ENCODE measurements at regions not wholly inside any gene's neighbourhood (a gene's known extent, or its start where the extent isn't known, plus 50 kb on each side); places are given as distances from the start of the nearest gene placed in this dataset.
"Not testable (repeated sequence)": the region's sequence is repeated elsewhere in the genome, so short reads cannot be mapped to it uniquely, and the experiment has no call there.

GRCh38 chr6:8846680-8847079 is 411.3 kb upstream of the SLC35B3 start:
- not testable (repeated sequence) for DNase-seq

- DNase-seq: no peak
Measured at GRCh38 chr6:8845690-8846089, 410.3 kb upstream of the SLC35B3 start.

- no peak for DNase-seq
Measured at GRCh38 chr6:8844968-8845367, 409.6 kb upstream of the SLC35B3 start.

- DNase-seq: no peak
Measured at GRCh38 chr6:8839626-8840025, 404.3 kb upstream of the SLC35B3 start.

- DNase-seq: no peak
Measured at GRCh38 chr6:8837343-8837742, 402.0 kb upstream of the SLC35B3 start.

- DNase-seq: not testable (repeated sequence)
Measured at GRCh38 chr6:8832695-8833094, 397.4 kb upstream of the SLC35B3 start.

- DNase-seq: no peak
Measured at GRCh38 chr6:8831366-8832152, 396.2 kb upstream of the SLC35B3 start.

- no peak for DNase-seq
Measured at GRCh38 chr6:8830794-8831193, 395.4 kb upstream of the SLC35B3 start.

DNA sequence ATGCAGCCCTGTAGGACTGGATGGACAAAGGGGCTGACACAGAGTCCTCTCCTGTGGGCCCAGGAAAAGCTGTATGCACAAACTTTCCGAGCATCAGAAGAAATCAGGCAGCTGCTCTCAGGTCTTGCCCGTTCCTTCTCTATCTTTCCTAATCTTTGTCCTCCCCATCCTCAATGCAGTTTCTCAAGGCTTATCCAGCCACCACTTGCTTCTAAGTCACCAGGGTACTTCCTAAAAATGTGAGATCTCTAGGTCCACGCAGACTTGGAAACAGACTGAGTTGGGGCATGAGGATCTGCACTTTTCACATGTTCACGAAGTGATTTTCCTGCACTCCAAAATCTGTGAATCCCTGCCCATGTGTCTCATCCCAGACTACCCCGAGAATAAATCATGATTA is 394.5 kb upstream of the SLC35B3 start:
- no peak for DNase-seq

GRCh38 chr6:8829296-8829695 is 394.0 kb upstream of the SLC35B3 start:
- no peak for DNase-seq

DNA sequence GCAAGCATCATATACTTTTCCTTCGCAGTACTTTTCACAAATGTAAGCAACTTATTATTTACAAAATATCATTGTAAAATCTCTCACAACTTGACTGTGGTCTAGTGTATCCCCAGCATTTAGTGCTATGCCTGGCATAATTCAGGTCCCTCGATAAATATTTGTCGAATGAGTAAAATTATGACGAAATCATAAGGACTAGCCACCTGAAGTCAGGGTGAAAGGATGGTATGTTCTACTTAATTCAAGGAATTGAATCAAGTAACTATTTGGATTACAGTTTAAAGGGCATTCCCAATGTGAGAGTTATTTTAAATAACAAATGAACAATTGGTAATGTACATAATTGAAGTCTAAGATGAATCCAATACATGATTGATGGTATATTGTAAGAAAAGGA is 393.0 kb upstream of the SLC35B3 start:
- DNase-seq: no peak

DNA sequence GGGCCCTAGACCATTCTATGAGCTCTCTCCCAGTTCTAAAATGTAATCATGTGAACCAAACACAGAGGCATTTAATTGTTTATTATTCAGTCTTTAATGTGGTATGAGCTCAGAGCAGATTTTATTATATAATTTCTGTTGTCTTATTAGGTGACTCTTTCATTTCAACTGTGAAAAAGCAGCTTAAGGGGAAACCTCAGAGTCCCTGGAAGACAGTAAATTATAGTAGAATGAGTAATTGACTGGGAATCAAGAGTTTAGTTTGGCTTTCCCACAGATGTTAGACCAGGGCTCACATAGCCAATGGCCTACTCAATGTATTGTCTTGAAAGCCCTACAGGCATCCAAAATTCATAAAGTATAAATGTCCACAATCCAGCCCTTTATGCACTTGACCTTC is 390.4 kb upstream of the SLC35B3 start:
- no peak for DNase-seq

DNA sequence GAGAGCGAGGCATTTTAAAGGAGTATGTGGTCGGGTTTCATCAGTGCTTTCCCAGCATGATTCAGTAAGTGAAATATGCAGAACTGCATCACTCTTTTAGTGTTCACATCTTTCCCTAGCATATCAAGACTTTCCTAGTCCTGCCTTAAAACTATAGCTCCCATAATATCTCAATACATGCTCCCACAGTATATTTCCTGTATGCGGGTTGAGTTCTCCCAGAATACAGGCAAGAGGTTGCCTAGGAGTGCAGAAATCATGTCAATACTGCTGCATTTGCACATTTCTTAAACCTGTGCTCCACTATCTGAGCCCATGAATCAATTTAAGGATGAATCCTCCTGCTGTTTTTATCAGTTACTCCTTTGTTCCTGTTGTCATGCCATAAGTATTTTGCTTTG is 386.6 kb upstream of the SLC35B3 start:
- no peak for DNase-seq

DNA sequence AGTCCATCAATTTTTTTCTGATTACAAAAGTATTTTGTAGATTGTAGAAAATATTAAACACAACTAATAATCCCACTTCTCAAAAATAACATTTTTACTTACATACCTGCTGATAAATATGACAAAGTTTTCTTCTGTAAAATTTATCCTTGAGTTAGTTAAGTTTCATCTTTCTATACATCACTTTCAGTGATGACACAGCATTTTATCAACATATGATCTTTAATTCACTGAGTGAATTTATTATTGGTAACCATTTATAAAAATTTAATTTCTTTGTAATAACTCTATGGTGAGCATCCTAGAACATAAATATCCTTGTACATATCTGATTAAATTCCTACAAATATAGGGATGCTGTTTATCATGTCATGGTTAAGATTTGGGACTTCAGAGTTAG is 385.0 kb upstream of the SLC35B3 start:
- DNase-seq: no peak

DNA sequence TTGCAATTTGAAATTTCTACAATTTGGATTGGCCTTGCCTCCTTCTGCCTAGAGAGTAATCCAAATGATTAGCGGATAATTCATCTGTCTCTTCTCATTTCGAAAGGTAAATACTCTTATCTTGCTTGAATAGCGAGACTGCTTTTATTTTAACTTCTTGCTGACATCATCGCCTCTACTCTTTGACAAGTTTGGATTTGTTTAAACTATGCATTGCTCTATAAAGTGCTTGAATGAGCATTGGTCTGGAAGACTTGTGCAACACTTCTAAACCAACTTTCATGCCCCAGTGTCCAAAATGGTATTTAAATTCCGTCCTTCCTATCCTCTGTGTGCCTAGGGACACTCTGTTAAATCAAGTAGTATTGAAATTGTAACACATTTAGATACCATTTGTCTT is 384.1 kb upstream of the SLC35B3 start:
- no peak for DNase-seq

DNA sequence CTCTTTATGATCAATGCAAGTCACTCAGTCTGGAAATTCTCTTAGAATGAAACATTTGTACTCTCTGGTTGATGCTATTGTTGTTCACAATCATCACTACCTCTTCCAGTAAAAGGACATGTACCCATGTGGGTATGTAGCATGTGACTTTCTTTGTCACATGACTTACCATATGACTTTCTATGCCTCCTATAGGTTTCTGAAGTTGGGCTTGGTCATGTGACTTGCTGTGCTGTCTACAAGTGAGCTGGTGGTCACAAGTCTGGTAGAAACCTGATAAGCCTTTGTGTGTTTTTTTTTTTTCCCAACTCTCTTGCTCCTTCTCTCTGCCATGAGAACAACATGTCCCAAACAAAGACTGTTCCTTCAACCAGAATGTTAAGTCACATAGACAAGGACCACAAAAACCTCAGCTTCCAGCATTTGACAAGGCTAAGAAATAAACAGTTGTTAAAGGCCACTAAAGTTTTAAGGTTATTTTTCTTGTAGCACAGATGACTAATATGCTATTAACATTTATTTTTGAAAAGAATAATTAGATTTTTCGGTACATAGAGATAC is 379.2 kb upstream of the SLC35B3 start:
- no peak for DNase-seq

GRCh38 chr6:8810325-8810724 is 375.0 kb upstream of the SLC35B3 start:
- DNase-seq: no peak

- DNase-seq: no peak
Measured at GRCh38 chr6:8809662-8810061, 374.3 kb upstream of the SLC35B3 start.

- DNase-seq: no peak
Measured at GRCh38 chr6:8803181-8803760, 367.9 kb upstream of the SLC35B3 start.

DNA sequence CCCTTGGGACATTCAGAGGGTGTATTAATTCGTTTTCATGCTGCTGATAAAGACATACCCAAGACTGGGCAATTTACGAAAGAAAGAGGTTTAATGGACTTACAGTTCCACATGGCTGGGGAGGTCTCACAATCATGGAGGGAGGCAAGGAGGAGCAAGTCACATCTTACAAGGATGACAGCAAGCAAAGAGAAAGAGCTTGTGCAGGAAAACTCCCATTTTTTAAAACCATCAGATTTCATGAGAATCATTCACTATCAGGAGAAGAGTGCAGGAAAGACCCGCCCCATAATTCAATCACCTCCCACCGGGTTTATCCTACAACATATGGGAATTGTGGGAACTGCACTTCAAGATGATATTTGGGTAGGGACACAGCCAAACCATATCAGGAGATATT is 367.1 kb upstream of the SLC35B3 start:
- DNase-seq: not testable (repeated sequence)

DNA sequence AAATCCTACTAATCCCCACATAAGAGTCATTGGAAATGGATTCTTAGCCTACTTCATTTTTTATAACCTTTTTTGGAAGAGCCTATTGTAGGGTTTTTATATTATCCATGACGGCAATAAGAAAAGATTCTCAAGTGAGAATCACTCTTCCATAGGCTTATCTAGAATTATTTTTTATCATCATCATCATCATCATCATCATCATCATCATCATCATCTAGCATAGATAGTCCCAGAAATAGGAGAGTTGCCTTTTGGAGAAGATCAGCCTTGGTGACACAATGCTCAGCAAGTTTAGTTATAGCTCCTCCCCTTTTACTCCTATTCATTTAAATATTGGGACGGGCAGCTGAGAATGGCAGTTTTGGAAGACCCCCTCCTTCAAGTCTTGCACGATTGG is 359.1 kb upstream of the SLC35B3 start:
- DNase-seq: no peak

DNA sequence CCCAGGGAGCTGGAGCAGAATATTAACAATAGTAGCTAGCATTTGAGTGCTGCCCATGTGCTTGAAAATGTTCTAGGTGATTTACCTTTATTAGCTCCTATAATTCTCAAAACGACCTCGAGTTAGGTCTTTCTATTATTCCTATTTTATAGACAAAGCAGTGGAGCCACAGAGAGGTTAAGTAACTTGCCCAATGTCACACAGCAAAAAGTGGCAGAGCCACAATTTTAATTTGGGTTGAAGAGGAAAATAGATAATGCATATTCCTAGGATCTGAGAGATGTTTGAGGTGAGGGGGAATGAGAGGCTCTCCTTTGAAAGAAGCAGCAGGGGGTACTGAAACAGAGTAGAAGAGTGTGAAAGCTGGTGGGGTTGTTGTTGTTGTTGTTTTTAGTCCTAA is 354.5 kb upstream of the SLC35B3 start:
- DNase-seq: no peak

DNA sequence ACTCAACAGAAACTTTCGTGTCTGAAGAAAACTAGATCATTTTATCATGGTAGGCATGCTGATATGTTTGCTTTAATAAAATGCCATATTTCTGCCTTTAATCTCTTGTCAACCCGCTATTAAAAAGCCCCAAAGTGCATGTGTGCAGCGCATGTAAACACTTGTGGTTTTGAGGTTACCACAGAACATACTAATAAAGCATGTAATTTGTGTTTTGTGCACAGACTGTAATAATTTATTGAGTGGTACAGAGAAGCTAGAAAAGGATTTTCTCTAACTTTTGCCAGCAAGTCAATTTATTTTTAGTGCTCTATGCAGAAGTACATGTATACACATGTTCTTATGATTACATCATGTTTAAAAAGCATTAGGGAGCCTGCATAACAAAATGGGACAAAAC is 349.9 kb upstream of the SLC35B3 start:
- DNase-seq: no peak

DNA sequence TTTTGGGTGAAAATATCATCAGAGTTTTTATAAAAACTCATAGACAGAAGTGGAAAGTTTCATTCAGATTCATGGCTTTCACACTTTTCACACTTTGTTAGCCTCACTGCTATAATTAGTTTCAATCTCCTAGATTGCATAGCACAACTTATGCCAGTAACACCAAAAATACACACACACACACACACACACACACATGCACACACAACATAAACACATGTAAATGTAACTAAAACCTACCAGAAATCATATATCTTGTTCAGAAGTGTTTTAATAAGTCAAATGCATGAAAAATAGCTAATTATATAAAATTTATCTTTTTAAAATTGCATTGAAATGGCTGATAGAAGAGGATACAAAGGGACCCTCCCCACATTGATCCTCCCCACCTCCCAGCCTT is 347.8 kb upstream of the SLC35B3 start:
- no peak for DNase-seq

DNA sequence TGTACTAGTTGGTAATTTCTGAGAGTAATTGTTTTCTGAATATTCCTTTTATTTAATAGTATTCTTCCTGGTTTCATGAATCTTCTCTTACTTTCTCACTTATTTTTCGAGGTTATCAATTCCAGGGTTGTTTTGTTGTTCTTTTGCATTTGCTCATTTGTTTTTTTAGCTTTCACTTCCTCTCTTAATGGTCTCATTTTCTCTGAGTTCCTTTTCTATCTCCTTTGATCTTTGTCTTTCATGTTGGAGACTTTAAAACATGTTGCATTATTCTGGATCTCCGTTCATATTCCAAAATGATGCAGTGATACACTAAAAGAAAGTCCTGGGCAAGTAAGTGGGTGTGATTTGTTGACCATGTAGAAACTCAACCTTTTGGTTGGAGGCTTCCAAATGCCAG is 345.3 kb upstream of the SLC35B3 start:
- DNase-seq: no peak
